ENCODE measurements at regions not wholly inside any gene's neighbourhood (a gene's known extent, or its start where the extent isn't known, plus 50 kb on each side); places are given as distances from the start of the nearest gene placed in this dataset.

GRCh38 chr6:43849844-43850243 is 79.8 kb downstream of the VEGFA start:
- TF ChIP-seq CTCF (conservative IDR thresholded peaks at IDR 0.05; ENCODE audit: low read length), result no peak
- TF ChIP-seq EZH2phosphoT487 (IDR thresholded peaks at IDR 0.05; ENCODE audit: borderline replicate concordance), result no peak
- H3K4me2 ChIP-seq (ENCODE audit: low read depth, low read length, poor library complexity, severe bottlenecking), result no peak overlapping the region

GRCh38 chr6:43848671-43849391 is 78.8 kb downstream of the VEGFA start:
- TF ChIP-seq CTCF (conservative IDR thresholded peaks at IDR 0.05; ENCODE audit: low read length) (no peak), EZH2phosphoT487 (IDR thresholded peaks at IDR 0.05; ENCODE audit: borderline replicate concordance) (no peak)
- no peak overlapping the region for H2AFZ ChIP-seq (ENCODE audit: low read length)
- no peaks in the 10 kb centered on the region for H3K79me2 ChIP-seq (ENCODE audit: insufficient read depth, low read length)
- no peaks in the 10 kb centered on the region for H4K20me1 ChIP-seq (ENCODE audit: insufficient read depth, low read length, poor library complexity, severe bottlenecking)
- H3K36me3 ChIP-seq (ENCODE audit: insufficient read depth, low read length), result no peaks in the 10 kb centered on the region
- H3K9ac ChIP-seq (ENCODE audit: low read depth, low read length, poor library complexity, severe bottlenecking), result no peak overlapping the region
- H3K9me2 ChIP-seq (replicated peaks; ENCODE audit: low read depth, low read length), result no peaks in the 10 kb centered on the region
- H3F3A ChIP-seq (ENCODE audit: low read depth), result no peaks in the 10 kb centered on the region
- no peak overlapping the region for H3K4me3 ChIP-seq (ENCODE audit: low read length, poor library complexity, severe bottlenecking)
- no peaks in the 10 kb centered on the region for H3K27me3 ChIP-seq (ENCODE audit: insufficient read depth, low read length, poor library complexity, severe bottlenecking)
- H3K4me2 ChIP-seq (ENCODE audit: low read depth, low read length, poor library complexity, severe bottlenecking), result no peak overlapping the region
- no peaks in the 10 kb centered on the region for H3K9me3 ChIP-seq (ENCODE audit: insufficient read depth, low read depth, low read length)
- H3K4me1 ChIP-seq (ENCODE audit: insufficient read depth, low read length, poor library complexity, severe bottlenecking), result no peaks in the 10 kb centered on the region

More at GRCh38 chr6:43849844-43850243, 79.8 kb downstream of the VEGFA start:
- H3K27me3 ChIP-seq (ENCODE audit: insufficient read depth, low read length, poor library complexity, severe bottlenecking), result no peaks in the 10 kb centered on the region
- no peaks in the 10 kb centered on the region for H3K9me2 ChIP-seq (replicated peaks; ENCODE audit: low read depth, low read length)
- no peak overlapping the region for H3K4me3 ChIP-seq (ENCODE audit: low read length, poor library complexity, severe bottlenecking)
- no peaks in the 10 kb centered on the region for H3K9me3 ChIP-seq (ENCODE audit: insufficient read depth, low read depth, low read length)
- H3K79me2 ChIP-seq (ENCODE audit: insufficient read depth, low read length), result no peaks in the 10 kb centered on the region
- H2AFZ ChIP-seq (ENCODE audit: low read length), result no peak overlapping the region
- H4K20me1 ChIP-seq (ENCODE audit: insufficient read depth, low read length, poor library complexity, severe bottlenecking), result no peaks in the 10 kb centered on the region
- H3F3A ChIP-seq (ENCODE audit: low read depth), result no peaks in the 10 kb centered on the region
- no peaks in the 10 kb centered on the region for H3K36me3 ChIP-seq (ENCODE audit: insufficient read depth, low read length)
- H3K4me1 ChIP-seq (ENCODE audit: insufficient read depth, low read length, poor library complexity, severe bottlenecking), result no peaks in the 10 kb centered on the region
- H3K9ac ChIP-seq (ENCODE audit: low read depth, low read length, poor library complexity, severe bottlenecking), result no peak overlapping the region

- no peaks in the 10 kb centered on the region for H3K4me1 ChIP-seq (ENCODE audit: insufficient read depth, low read length, poor library complexity, severe bottlenecking)
- no peaks in the 10 kb centered on the region for H4K20me1 ChIP-seq (ENCODE audit: insufficient read depth, low read length, poor library complexity, severe bottlenecking)
- no peak overlapping the region for H3K4me2 ChIP-seq (ENCODE audit: low read depth, low read length, poor library complexity, severe bottlenecking)
These were observed 78.0 kb downstream of the VEGFA start for GRCh38 chr6:43847741-43848630.

More at GRCh38 chr6:43847741-43848630, 78.0 kb downstream of the VEGFA start:
- H3F3A ChIP-seq (ENCODE audit: low read depth), result no peaks in the 10 kb centered on the region
- no peaks in the 10 kb centered on the region for H3K36me3 ChIP-seq (ENCODE audit: insufficient read depth, low read length)
- no peaks in the 10 kb centered on the region for H3K9me2 ChIP-seq (replicated peaks; ENCODE audit: low read depth, low read length)
- H3K27me3 ChIP-seq (ENCODE audit: insufficient read depth, low read length, poor library complexity, severe bottlenecking), result no peaks in the 10 kb centered on the region
- no peaks in the 10 kb centered on the region for H3K9me3 ChIP-seq (ENCODE audit: insufficient read depth, low read depth, low read length)
- H2AFZ ChIP-seq (ENCODE audit: low read length), result no peak overlapping the region
- no peak overlapping the region for H3K9ac ChIP-seq (ENCODE audit: low read depth, low read length, poor library complexity, severe bottlenecking)
- no peak overlapping the region for H3K4me3 ChIP-seq (ENCODE audit: low read length, poor library complexity, severe bottlenecking)
- no peaks in the 10 kb centered on the region for H3K79me2 ChIP-seq (ENCODE audit: insufficient read depth, low read length)
- TF ChIP-seq CTCF (conservative IDR thresholded peaks at IDR 0.05; ENCODE audit: low read length) (no peak), EZH2phosphoT487 (IDR thresholded peaks at IDR 0.05; ENCODE audit: borderline replicate concordance) (no peak)
